ENCODE measurements at regions not wholly inside any gene's neighbourhood (a gene's known extent, or its start where the extent isn't known, plus 50 kb on each side); places are given as distances from the start of the nearest gene placed in this dataset.

DNA sequence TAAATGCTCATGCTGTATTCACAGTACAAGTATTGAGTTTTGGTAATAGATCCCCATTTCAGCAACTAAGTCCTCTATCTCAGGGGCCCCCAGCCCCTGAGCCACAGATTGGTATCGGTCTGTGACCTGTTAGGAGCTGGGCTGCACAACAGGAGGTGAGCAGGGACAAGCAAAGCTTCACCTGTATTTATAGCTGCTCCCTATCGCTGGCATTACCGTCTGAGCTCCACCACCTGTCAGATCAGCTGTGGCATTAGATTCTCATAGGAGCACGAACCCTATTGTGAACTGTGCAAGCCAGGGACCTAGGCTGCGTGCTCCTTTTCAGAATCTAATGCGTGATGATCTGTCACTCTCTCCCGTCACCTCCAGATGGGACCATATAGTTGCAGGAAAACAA is 262.8 kb upstream of the UBE2E2 start:
- H3K4me3 Mint-ChIP-seq = no peak overlapping the region
- Histone ChIP-seq H3K4me1 (ENCODE audit: insufficient read depth, low read length) (no peaks in the 10 kb centered on the region), H3K27me3 (ENCODE audit: insufficient read depth, low read length) (no peaks in the 10 kb centered on the region), H3K36me3 (ENCODE audit: insufficient read depth, low read length) (no peaks in the 10 kb centered on the region), H3K4me3 (ENCODE audit: low read length in 2 of 2) (no peak overlapping the region), H3K27ac (ENCODE audit: low read depth, low read length) (no peak overlapping the region), H3K9me3 (ENCODE audit: control insufficient read depth in 1 of 2, low read length in 2 of 2) (no peaks in the 10 kb centered on the region)
- H3K27me3 Mint-ChIP-seq = no peaks in the 10 kb centered on the region
- H3K4me1 Mint-ChIP-seq = no peaks in the 10 kb centered on the region
- H3K36me3 Mint-ChIP-seq = no peaks in the 10 kb centered on the region
- no peak for DNase-seq
- H3K27ac Mint-ChIP-seq = no peak overlapping the region
- H3K9me3 Mint-ChIP-seq = peaks cover 0 to 6% (median 0%) of the 10 kb centered on the region in 8 donors
- CTCF ChIA-PET (ENCODE audit: partially characterized antibody) = no interaction called here
- intact Hi-C loops (cut with micrococcal nuclease) = no loop called here
- POLR2A ChIA-PET (ENCODE audit: partially characterized antibody) = no interaction called here

- no peaks in the 10 kb centered on the region for H3K4me1 ChIP-seq (ENCODE audit: insufficient read depth, low read length)
- intact Hi-C loops (cut with micrococcal nuclease) = no loop called here
- no peaks in the 10 kb centered on the region for H3K9me3 ChIP-seq (ENCODE audit: control insufficient read depth in 1 of 2, low read length in 2 of 2)
- H3K27me3 Mint-ChIP-seq = no peaks in the 10 kb centered on the region
- no peaks in the 10 kb centered on the region for H3K4me1 Mint-ChIP-seq
- no peak overlapping the region for H3K4me3 Mint-ChIP-seq
- H3K4me3 ChIP-seq (ENCODE audit: low read length in 2 of 2) = no peak overlapping the region
- no peak overlapping the region for H3K27ac Mint-ChIP-seq
- peaks cover 0 to 9% (median 0%) of the 10 kb centered on the region in 8 donors for H3K9me3 Mint-ChIP-seq
- no peak overlapping the region for H3K27ac ChIP-seq (ENCODE audit: low read depth, low read length)
- H3K36me3 Mint-ChIP-seq = no peaks in the 10 kb centered on the region
- POLR2A ChIA-PET (ENCODE audit: partially characterized antibody) = no interaction called here
- CTCF ChIA-PET (ENCODE audit: partially characterized antibody) = no interaction called here
- H3K27me3 ChIP-seq (ENCODE audit: insufficient read depth, low read length) = no peaks in the 10 kb centered on the region
- no peaks in the 10 kb centered on the region for H3K36me3 ChIP-seq (ENCODE audit: insufficient read depth, low read length)
- DNase-seq = no peak
Observed at GRCh38 chr3:22942981-22943380, 260.1 kb upstream of the UBE2E2 start.

- DNase-seq = no peak
- intact Hi-C loops (cut with micrococcal nuclease) = no loop called here
- no peaks in the 10 kb centered on the region for H3K4me1 ChIP-seq (ENCODE audit: insufficient read depth, low read length)
- H3K4me1 Mint-ChIP-seq = no peaks in the 10 kb centered on the region
- ChIA-PET CTCF (ENCODE audit: partially characterized antibody) (no interaction called here), POLR2A (ENCODE audit: partially characterized antibody) (no interaction called here)
- peaks cover 0 to 8% (median 2%) of the 10 kb centered on the region in 8 donors for H3K9me3 Mint-ChIP-seq
- H3K27ac ChIP-seq (ENCODE audit: low read depth, low read length) = no peak overlapping the region
- H3K27ac Mint-ChIP-seq = no peak overlapping the region
- no peaks in the 10 kb centered on the region for H3K36me3 ChIP-seq (ENCODE audit: insufficient read depth, low read length)
- H3K27me3 Mint-ChIP-seq = no peaks in the 10 kb centered on the region
- no peak overlapping the region for H3K4me3 ChIP-seq (ENCODE audit: low read length in 2 of 2)
- H3K4me3 Mint-ChIP-seq = no peak overlapping the region
- H3K9me3 ChIP-seq (ENCODE audit: control insufficient read depth in 1 of 2, low read length in 2 of 2) = no peaks in the 10 kb centered on the region
- no peaks in the 10 kb centered on the region for H3K27me3 ChIP-seq (ENCODE audit: insufficient read depth, low read length)
- no peaks in the 10 kb centered on the region for H3K36me3 Mint-ChIP-seq
Observed at GRCh38 chr3:22947851-22948250, 255.3 kb upstream of the UBE2E2 start.

GRCh38 chr3:22951910-22952309 is 251.2 kb upstream of the UBE2E2 start:
- H3K27me3 Mint-ChIP-seq = no peaks in the 10 kb centered on the region
- H3K4me1 Mint-ChIP-seq = no peaks in the 10 kb centered on the region
- POLR2A ChIA-PET (ENCODE audit: partially characterized antibody) = no interaction called here
- H3K9me3 Mint-ChIP-seq = peaks cover 0 to 17% (median 5%) of the 10 kb centered on the region in 8 donors
- DNase-seq = no peak
- no peak overlapping the region for H3K27ac ChIP-seq (ENCODE audit: low read depth, low read length)
- H3K27me3 ChIP-seq (ENCODE audit: insufficient read depth, low read length) = no peaks in the 10 kb centered on the region
- intact Hi-C loops (cut with micrococcal nuclease) = no loop called here
- H3K36me3 ChIP-seq (ENCODE audit: insufficient read depth, low read length) = no peaks in the 10 kb centered on the region
- H3K36me3 Mint-ChIP-seq = no peaks in the 10 kb centered on the region
- no peaks in the 10 kb centered on the region for H3K4me1 ChIP-seq (ENCODE audit: insufficient read depth, low read length)
- no peaks in the 10 kb centered on the region for H3K9me3 ChIP-seq (ENCODE audit: control insufficient read depth in 1 of 2, low read length in 2 of 2)
- CTCF ChIA-PET (ENCODE audit: partially characterized antibody) = no interaction called here
- H3K4me3 ChIP-seq (ENCODE audit: low read length in 2 of 2) = no peak overlapping the region
- H3K27ac Mint-ChIP-seq = no peak overlapping the region
- H3K4me3 Mint-ChIP-seq = no peak overlapping the region

- H3K4me1 Mint-ChIP-seq = no peaks in the 10 kb centered on the region
- ChIA-PET POLR2A (ENCODE audit: partially characterized antibody) (no interaction called here), CTCF (ENCODE audit: partially characterized antibody) (no interaction called here)
- intact Hi-C loops (cut with micrococcal nuclease) = no loop called here
- H3K36me3 Mint-ChIP-seq = no peaks in the 10 kb centered on the region
- H3K27me3 ChIP-seq (ENCODE audit: insufficient read depth, low read length) = no peaks in the 10 kb centered on the region
- H3K4me3 Mint-ChIP-seq = no peak overlapping the region
- H3K4me1 ChIP-seq (ENCODE audit: insufficient read depth, low read length) = no peaks in the 10 kb centered on the region
- no peak overlapping the region for H3K27ac ChIP-seq (ENCODE audit: low read depth, low read length)
- no peak for DNase-seq
- no peaks in the 10 kb centered on the region for H3K9me3 ChIP-seq (ENCODE audit: control insufficient read depth in 1 of 2, low read length in 2 of 2)
- H3K9me3 Mint-ChIP-seq = peaks cover 0 to 17% (median 5%) of the 10 kb centered on the region in 8 donors
- no peaks in the 10 kb centered on the region for H3K36me3 ChIP-seq (ENCODE audit: insufficient read depth, low read length)
- H3K4me3 ChIP-seq (ENCODE audit: low read length in 2 of 2) = no peak overlapping the region
- H3K27ac Mint-ChIP-seq = no peak overlapping the region
- no peaks in the 10 kb centered on the region for H3K27me3 Mint-ChIP-seq
Observed at GRCh38 chr3:22952860-22953259, 250.3 kb upstream of the UBE2E2 start.

DNA sequence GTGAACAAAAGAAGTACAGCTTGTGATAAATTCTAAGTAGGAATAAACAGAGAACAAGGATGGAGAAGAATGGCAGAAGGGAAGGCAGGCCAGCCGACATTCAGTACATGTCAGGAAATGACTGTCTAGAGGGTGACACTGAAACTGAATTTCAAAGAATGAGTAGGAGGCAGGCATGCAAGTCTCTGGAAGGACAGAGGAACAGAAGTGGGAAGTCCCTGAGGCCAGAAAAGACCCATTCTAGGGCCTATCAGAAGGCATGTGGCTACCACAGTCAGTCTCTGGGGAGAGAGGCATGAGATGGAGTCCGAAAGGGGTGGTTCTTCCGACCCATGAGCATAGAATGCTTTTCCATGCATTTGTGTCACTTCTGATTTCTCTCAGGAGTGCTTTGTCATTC is 243.5 kb upstream of the UBE2E2 start:
- Histone ChIP-seq H3K4me3 (ENCODE audit: low read length in 2 of 2) (no peak overlapping the region), H3K27ac (ENCODE audit: low read depth, low read length) (no peak overlapping the region), H3K4me1 (ENCODE audit: insufficient read depth, low read length) (no peaks in the 10 kb centered on the region), H3K9me3 (ENCODE audit: control insufficient read depth in 1 of 2, low read length in 2 of 2) (no peaks in the 10 kb centered on the region), H3K36me3 (ENCODE audit: insufficient read depth, low read length) (no peaks in the 10 kb centered on the region), H3K27me3 (ENCODE audit: insufficient read depth, low read length) (no peaks in the 10 kb centered on the region)
- ChIA-PET CTCF (ENCODE audit: partially characterized antibody) (interaction anchor here (1.3 kb wide), 1 partner anchor 14 kb away, joined by 3 read pairs; no protein-coding TSS in a partner anchor), POLR2A (ENCODE audit: partially characterized antibody) (no interaction called here)
- H3K4me1 Mint-ChIP-seq = peaks cover 0 to 2% (median 0%) of the 10 kb centered on the region in 4 donors
- H3K36me3 Mint-ChIP-seq = no peaks in the 10 kb centered on the region
- DNase-seq = no peak
- H3K9me3 Mint-ChIP-seq = peaks cover 0 to 10% (median 1%) of the 10 kb centered on the region in 8 donors
- intact Hi-C loops (cut with micrococcal nuclease) = no loop called here
- no peak overlapping the region for H3K4me3 Mint-ChIP-seq
- H3K27ac Mint-ChIP-seq = no peak overlapping the region
- no peaks in the 10 kb centered on the region for H3K27me3 Mint-ChIP-seq

- no peaks in the 10 kb centered on the region for H3K27me3 ChIP-seq (ENCODE audit: insufficient read depth, low read length)
- CTCF ChIA-PET (ENCODE audit: partially characterized antibody) = no interaction called here
Observed at GRCh38 chr3:22960105-22960984, 242.8 kb upstream of the UBE2E2 start.

More at GRCh38 chr3:22960105-22960984, 242.8 kb upstream of the UBE2E2 start:
- H3K27ac ChIP-seq (ENCODE audit: low read depth, low read length) = no peak overlapping the region
- Mint-ChIP-seq H3K36me3 (no peaks in the 10 kb centered on the region), H3K4me3 (no peak overlapping the region), H3K9me3 (peaks cover 0 to 5% (median under 1%) of the 10 kb centered on the region in 8 donors), H3K27ac (no peak overlapping the region), H3K27me3 (no peaks in the 10 kb centered on the region), H3K4me1 (peaks cover 0 to 3% (median 0%) of the 10 kb centered on the region in 4 donors)
- intact Hi-C loops (cut with micrococcal nuclease) = no loop called here
- no peaks in the 10 kb centered on the region for H3K4me1 ChIP-seq (ENCODE audit: insufficient read depth, low read length)
- no peak for DNase-seq
- H3K9me3 ChIP-seq (ENCODE audit: control insufficient read depth in 1 of 2, low read length in 2 of 2) = no peaks in the 10 kb centered on the region
- no peaks in the 10 kb centered on the region for H3K36me3 ChIP-seq (ENCODE audit: insufficient read depth, low read length)
- POLR2A ChIA-PET (ENCODE audit: partially characterized antibody) = no interaction called here
- no peak overlapping the region for H3K4me3 ChIP-seq (ENCODE audit: low read length in 2 of 2)
